ENCODE measurements at regions not wholly inside any gene's neighbourhood (a gene's known extent, or its start where the extent isn't known, plus 50 kb on each side); places are given as distances from the start of the nearest gene placed in this dataset.

- TF ChIP-seq TCF12 (IDR thresholded peaks at IDR 0.05; ENCODE audit: low read depth) (no peak), EGR1 (IDR thresholded peaks at IDR 0.05) (no peak), REST (IDR thresholded peaks at IDR 0.05; ENCODE audit: low read depth) (no peak), TAF1 (IDR thresholded peaks at IDR 0.05; ENCODE audit: low read depth) (no peak), NFIC (IDR thresholded peaks at IDR 0.05) (no peak), FOXM1 (IDR thresholded peaks at IDR 0.05; ENCODE audit: borderline replicate concordance, low read depth) (no peak), ZBTB7A (IDR thresholded peaks at IDR 0.05; ENCODE audit: low read depth) (no peak), CEBPB (IDR thresholded peaks at IDR 0.05) (no peak), EP300 (IDR thresholded peaks at IDR 0.05; ENCODE audit: borderline replicate concordance) (no peak), CREB1 (IDR thresholded peaks at IDR 0.05; ENCODE audit: low read depth) (no peak), USF1 (IDR thresholded peaks at IDR 0.05) (no peak)
These were observed 499.0 kb upstream of the SEMA3D start for GRCh38 chr7:85685901-85686300.

GRCh38 chr7:85682833-85683620, 496.2 kb upstream of the SEMA3D start:
- no peak for TF ChIP-seq TCF12 (IDR thresholded peaks at IDR 0.05; ENCODE audit: low read depth)
- TF ChIP-seq FOXM1 (IDR thresholded peaks at IDR 0.05; ENCODE audit: borderline replicate concordance, low read depth): no peak
- no peak for TF ChIP-seq TEAD4 (IDR thresholded peaks at IDR 0.05)
- no peak for TF ChIP-seq YY1 (IDR thresholded peaks at IDR 0.05; ENCODE audit: low read depth)
- TF ChIP-seq MAX (IDR thresholded peaks at IDR 0.05): no peak
- no peak for TF ChIP-seq EP300 (IDR thresholded peaks at IDR 0.05; ENCODE audit: borderline replicate concordance)

- no peak for TF ChIP-seq YY1 (IDR thresholded peaks at IDR 0.05; ENCODE audit: low read depth)
- TF ChIP-seq TCF12 (IDR thresholded peaks at IDR 0.05; ENCODE audit: low read depth): no peak
- no peak for TF ChIP-seq TEAD4 (IDR thresholded peaks at IDR 0.05)
- TF ChIP-seq TAF1 (IDR thresholded peaks at IDR 0.05; ENCODE audit: low read depth): no peak
- TF ChIP-seq FOXM1 (IDR thresholded peaks at IDR 0.05; ENCODE audit: borderline replicate concordance, low read depth): no peak
- no peak for TF ChIP-seq RAD21 (IDR thresholded peaks at IDR 0.05; ENCODE audit: low read depth)
- no peak for TF ChIP-seq EGR1 (IDR thresholded peaks at IDR 0.05)
- no peak for TF ChIP-seq NFIC (IDR thresholded peaks at IDR 0.05)
- no peak for TF ChIP-seq MAX (IDR thresholded peaks at IDR 0.05)
- TF ChIP-seq EP300 (IDR thresholded peaks at IDR 0.05; ENCODE audit: borderline replicate concordance): no peak
- TF ChIP-seq REST (IDR thresholded peaks at IDR 0.05; ENCODE audit: low read depth): no peak
- TF ChIP-seq CEBPB (IDR thresholded peaks at IDR 0.05): no peak
- no peak for TF ChIP-seq ZBTB7A (IDR thresholded peaks at IDR 0.05; ENCODE audit: low read depth)
These were observed 494.4 kb upstream of the SEMA3D start for GRCh38 chr7:85681241-85681640.

- TF ChIP-seq FOXM1 (IDR thresholded peaks at IDR 0.05; ENCODE audit: borderline replicate concordance, low read depth): no peak
These were observed 487.0 kb upstream of the SEMA3D start for GRCh38 chr7:85673876-85674275.

GRCh38 chr7:85669225-85669624, 482.4 kb upstream of the SEMA3D start:
- TF ChIP-seq CREB1 (IDR thresholded peaks at IDR 0.05; ENCODE audit: low read depth): no peak
- no peak for TF ChIP-seq CEBPB (IDR thresholded peaks at IDR 0.05)
- TF ChIP-seq REST (IDR thresholded peaks at IDR 0.05; ENCODE audit: low read depth): no peak
- TF ChIP-seq USF1 (IDR thresholded peaks at IDR 0.05): no peak
- TF ChIP-seq TAF1 (IDR thresholded peaks at IDR 0.05; ENCODE audit: low read depth): no peak
- no peak for TF ChIP-seq RAD21 (IDR thresholded peaks at IDR 0.05; ENCODE audit: low read depth)
- TF ChIP-seq YY1 (IDR thresholded peaks at IDR 0.05; ENCODE audit: low read depth): no peak
- no peak for TF ChIP-seq TEAD4 (IDR thresholded peaks at IDR 0.05)
- no peak for TF ChIP-seq TCF12 (IDR thresholded peaks at IDR 0.05; ENCODE audit: low read depth)
- no peak for TF ChIP-seq EGR1 (IDR thresholded peaks at IDR 0.05)
- no peak for TF ChIP-seq MAX (IDR thresholded peaks at IDR 0.05)
- TF ChIP-seq EP300 (IDR thresholded peaks at IDR 0.05; ENCODE audit: borderline replicate concordance): no peak

Data from Ishikawa (cell line).